ENCODE measurements at regions not wholly inside any gene's neighbourhood (a gene's known extent, or its start where the extent isn't known, plus 50 kb on each side); places are given as distances from the start of the nearest gene placed in this dataset.

DNA sequence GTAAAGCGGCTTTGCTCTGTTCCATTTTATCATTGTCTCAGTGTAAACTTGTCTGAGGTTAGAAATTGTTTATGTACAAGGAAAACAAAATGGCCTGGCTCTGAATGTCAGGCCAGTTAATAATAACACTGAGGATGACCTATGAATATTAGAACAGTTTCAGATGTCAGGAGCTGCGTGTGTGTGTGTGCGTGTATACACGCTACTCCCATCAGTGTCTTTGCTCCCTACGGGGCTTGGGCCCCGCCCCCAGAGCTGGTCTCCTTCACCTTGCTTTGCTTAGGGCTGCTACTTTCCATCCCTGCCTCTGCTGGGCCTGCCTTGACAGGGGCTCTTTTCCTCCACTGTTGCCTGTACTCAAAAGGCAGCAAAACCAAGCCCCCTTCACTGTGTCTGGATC is 142.3 kb upstream of the BET1 start:
- H3K4ac ChIP-seq (ENCODE audit: low read depth, low read length) = peak overlapping the region; percentile 93
- H3K79me1 ChIP-seq (ENCODE audit: low read depth in 1 of 2, low read length in 2 of 2) = no peaks in the 10 kb centered on the region
- H3K4me2 ChIP-seq (ENCODE audit: low read depth, low read length) = peak overlapping the region; percentile 38
- H2AK5ac ChIP-seq (ENCODE audit: low read depth, low read length) = peak overlapping the region; percentile 97
- no peaks in the 10 kb centered on the region for H4K20me1 ChIP-seq (ENCODE audit: insufficient read depth, low read length)
- no peaks in the 10 kb centered on the region for H3K36me3 ChIP-seq (ENCODE audit: control insufficient read depth, insufficient read depth, low read length)
- H4K5ac ChIP-seq (ENCODE audit: low read depth, low read length) = peak overlapping the region; percentile 92
- no peak overlapping the region for H3K9ac ChIP-seq (ENCODE audit: low read depth, low read length)
- peak overlapping the region; percentile 88 to 93 for H4K8ac ChIP-seq (ENCODE audit: low read depth in 2 of 2, low read length in 2 of 2)
- in situ Hi-C loops (cut with MboI; ENCODE audit: low sequenced_read_pairs) (no loop called here), dilution Hi-C loops (cut with HindIII; ENCODE audit: low sequenced_read_pairs, unreplicated experiment) (no loop called here), intact Hi-C loops (cut with micrococcal nuclease) (no loop called here)
- H3K4me3 ChIP-seq (ENCODE audit: insufficient read depth, low read depth, low read length) = no peak overlapping the region
- H3K27ac ChIP-seq (ENCODE audit: insufficient read depth, low read length) = peak overlapping the region; percentile 94
- peak overlapping the region; percentile 85 for H3K14ac ChIP-seq (replicated peaks; ENCODE audit: low read depth, low read length)
- TF ChIP-seq BHLHE40 (IDR thresholded peaks at IDR 0.05; ENCODE audit: low read depth, low read length) (0 out of 2 replicates have a peak, but pooled peaks have one; percentile 28), SMC3 (IDR thresholded peaks at IDR 0.05; ENCODE audit: low read depth, low read length) (no peak), RAD21 (IDR thresholded peaks at IDR 0.05; ENCODE audit: low read length) (no peak), FOS (IDR thresholded peaks at IDR 0.05; ENCODE audit: low read depth, low read length) (no peak), RFX5 (IDR thresholded peaks at IDR 0.05; ENCODE audit: low read depth, low read length) (no peak), RCOR1 (IDR thresholded peaks at IDR 0.05; ENCODE audit: insufficient replicate concordance, low read length) (no peak), POLR2A (IDR thresholded peaks at IDR 0.05; ENCODE audit: low read depth, low read length) (no peak), CHD1 (IDR thresholded peaks at IDR 0.05; ENCODE audit: low read depth, low read length) (no peak), MAZ (IDR thresholded peaks at IDR 0.05; ENCODE audit: borderline replicate concordance, low read depth, low read length) (0 out of 2 replicates have a peak, but pooled peaks have one; percentile 18), MAFK (IDR thresholded peaks at IDR 0.05; ENCODE audit: low read depth, low read length) (no peak), CEBPB (IDR thresholded peaks at IDR 0.05; ENCODE audit: low read depth, low read length) (no peak)
- TF ChIP-seq, protein P1, sequence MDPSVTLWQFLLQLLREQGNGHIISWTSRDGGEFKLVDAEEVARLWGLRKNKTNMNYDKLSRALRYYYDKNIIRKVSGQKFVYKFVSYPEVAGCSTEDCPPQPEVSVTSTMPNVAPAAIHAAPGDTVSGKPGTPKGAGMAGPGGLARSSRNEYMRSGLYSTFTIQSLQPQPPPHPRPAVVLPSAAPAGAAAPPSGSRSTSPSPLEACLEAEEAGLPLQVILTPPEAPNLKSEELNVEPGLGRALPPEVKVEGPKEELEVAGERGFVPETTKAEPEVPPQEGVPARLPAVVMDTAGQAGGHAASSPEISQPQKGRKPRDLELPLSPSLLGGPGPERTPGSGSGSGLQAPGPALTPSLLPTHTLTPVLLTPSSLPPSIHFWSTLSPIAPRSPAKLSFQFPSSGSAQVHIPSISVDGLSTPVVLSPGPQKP (IDR thresholded peaks at IDR 0.05; ENCODE audit: borderline replicate concordance, low read depth, low read length) = no peak
- TF ChIP-seq, protein P2, sequence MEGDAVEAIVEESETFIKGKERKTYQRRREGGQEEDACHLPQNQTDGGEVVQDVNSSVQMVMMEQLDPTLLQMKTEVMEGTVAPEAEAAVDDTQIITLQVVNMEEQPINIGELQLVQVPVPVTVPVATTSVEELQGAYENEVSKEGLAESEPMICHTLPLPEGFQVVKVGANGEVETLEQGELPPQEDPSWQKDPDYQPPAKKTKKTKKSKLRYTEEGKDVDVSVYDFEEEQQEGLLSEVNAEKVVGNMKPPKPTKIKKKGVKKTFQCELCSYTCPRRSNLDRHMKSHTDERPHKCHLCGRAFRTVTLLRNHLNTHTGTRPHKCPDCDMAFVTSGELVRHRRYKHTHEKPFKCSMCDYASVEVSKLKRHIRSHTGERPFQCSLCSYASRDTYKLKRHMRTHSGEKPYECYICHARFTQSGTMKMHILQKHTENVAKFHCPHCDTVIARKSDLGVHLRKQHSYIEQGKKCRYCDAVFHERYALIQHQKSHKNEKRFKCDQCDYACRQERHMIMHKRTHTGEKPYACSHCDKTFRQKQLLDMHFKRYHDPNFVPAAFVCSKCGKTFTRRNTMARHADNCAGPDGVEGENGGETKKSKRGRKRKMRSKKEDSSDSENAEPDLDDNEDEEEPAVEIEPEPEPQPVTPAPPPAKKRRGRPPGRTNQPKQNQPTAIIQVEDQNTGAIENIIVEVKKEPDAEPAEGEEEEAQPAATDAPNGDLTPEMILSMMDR (conservative IDR thresholded peaks at IDR 0.05; ENCODE audit: low read depth, low read length) = no peak
- H3K18ac ChIP-seq (ENCODE audit: low read depth, low read length) = peak overlapping the region; percentile 95
- H3K23ac ChIP-seq (ENCODE audit: low read depth, low read length) = peak overlapping the region; percentile 85; the same call in 1 of the 2 replicates
- 0% methylated on average over 2 of the region's 6 CpGs; no CpG with 5 or more reads in 1 of the 2 experiments for WGBS, 2 experiments (ENCODE audit: extremely low coverage in 2 of 2, insufficient read length in 1 of 2)
- peak overlapping the region; percentile 83 for H2AFZ ChIP-seq (replicated peaks; ENCODE audit: low read length, poor library complexity)
- peak; percentile 87 for ATAC-seq (ENCODE audit: low read depth)
- peak overlapping the region; percentile 86; the same call in 2 of the 3 replicates for H2BK15ac ChIP-seq (ENCODE audit: low read depth, low read length)
- peak overlapping the region; percentile 95 for H4K91ac ChIP-seq (ENCODE audit: insufficient read depth, low read depth, low read length)
- no peaks in the 10 kb centered on the region for H3K9me3 ChIP-seq (ENCODE audit: control insufficient read depth, insufficient read depth, low read length)
- H3K56ac ChIP-seq (ENCODE audit: extremely low read depth, insufficient read depth, low read length) = peak overlapping the region; percentile 74
- peak overlapping the region; percentile 87 for H2BK5ac ChIP-seq (ENCODE audit: low read depth, low read length, poor library complexity, severe bottlenecking)
- H2BK120ac ChIP-seq (ENCODE audit: low read depth, low read length) = peak overlapping the region; percentile 96
- peaks cover 14% of the 10 kb centered on the region for H3K4me1 ChIP-seq (ENCODE audit: control insufficient read depth, insufficient read depth, low read length)
- H2BK20ac ChIP-seq (ENCODE audit: low read depth, low read length) = peak overlapping the region; percentile 96
- DNase-seq = peak; percentile 87
- no TSS peak for BruUV-seq (replicated peaks)
- H3K9me1 ChIP-seq (ENCODE audit: insufficient read depth, low read length) = peaks cover 6% of the 10 kb centered on the region
- POLR2A ChIA-PET (ENCODE audit: unreplicated experiment) = no interaction called here
- peak overlapping the region; percentile 86 for H2AK9ac ChIP-seq (replicated peaks; ENCODE audit: low read depth, low read length, poor library complexity)
- CTCF ChIA-PET = no interaction called here
- no peaks in the 10 kb centered on the region for H3K27me3 ChIP-seq (ENCODE audit: control insufficient read depth, insufficient read depth, low read length)

Measured in IMR-90 (cell line).